IPS-NIHi7 (cell line): ENCODE measurements at regions not wholly inside any gene's neighbourhood (a gene's known extent, or its start where the extent isn't known, plus 50 kb on each side); places are given as distances from the start of the nearest gene placed in this dataset.
"Not testable (repeated sequence)": the region's sequence is repeated elsewhere in the genome, so short reads cannot be mapped to it uniquely, and the experiment has no call there.

ENCODE experiments used
- DNase-seq: peaks from one replicate; pipeline ENCODE4 v3.0.0; 2012; ENCODE audit warnings: mixed read lengths; ENCODE audit errors: extremely low spot score

DNA sequence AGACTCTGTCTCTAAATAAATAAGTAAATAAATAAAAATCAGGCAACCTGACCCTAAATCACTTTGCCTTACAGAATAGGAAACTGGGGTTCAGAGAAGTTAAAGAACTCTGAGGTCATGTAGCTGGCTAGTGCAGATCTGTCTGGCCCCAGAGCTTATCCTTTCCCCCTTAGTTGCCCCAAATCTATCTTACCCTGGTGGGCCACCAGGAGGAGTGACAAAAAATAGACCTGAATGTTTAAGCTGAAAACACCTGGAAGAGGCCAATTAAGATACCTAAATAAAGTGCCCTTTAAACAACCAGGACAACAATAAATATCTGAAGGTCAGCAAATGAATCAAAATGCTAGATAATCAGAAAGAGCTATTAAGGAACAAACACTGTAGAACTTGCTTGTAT, 59.7 kb downstream of the TEX35 start:
- peak; percentile 27 for DNase-seq

GRCh38 chr1:178573330-178573729, 60.4 kb downstream of the TEX35 start:
- DNase-seq = no peak

DNA sequence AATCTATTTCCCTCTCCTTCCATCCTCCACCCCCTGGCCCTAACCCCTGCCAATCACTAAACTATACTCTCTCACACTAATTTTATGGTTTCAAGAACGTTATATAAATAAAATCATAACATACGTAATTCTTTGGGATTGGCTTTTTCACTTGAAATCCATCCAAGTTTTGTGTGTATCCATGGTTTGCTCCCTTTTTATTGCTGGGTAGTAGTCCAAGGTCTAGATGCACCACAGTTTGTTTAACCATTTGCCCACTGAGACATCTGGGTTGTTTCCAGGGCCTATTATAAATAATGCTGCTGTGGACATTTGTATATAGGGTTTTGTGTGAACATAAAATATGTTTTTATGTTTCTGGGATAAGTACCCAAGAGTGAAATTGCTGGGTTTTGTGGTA, 61.4 kb downstream of the TEX35 start:
- DNase-seq = no peak

GRCh38 chr1:178575611-178576361, 62.9 kb downstream of the TEX35 start:
- peak; percentile 31 for DNase-seq

DNA sequence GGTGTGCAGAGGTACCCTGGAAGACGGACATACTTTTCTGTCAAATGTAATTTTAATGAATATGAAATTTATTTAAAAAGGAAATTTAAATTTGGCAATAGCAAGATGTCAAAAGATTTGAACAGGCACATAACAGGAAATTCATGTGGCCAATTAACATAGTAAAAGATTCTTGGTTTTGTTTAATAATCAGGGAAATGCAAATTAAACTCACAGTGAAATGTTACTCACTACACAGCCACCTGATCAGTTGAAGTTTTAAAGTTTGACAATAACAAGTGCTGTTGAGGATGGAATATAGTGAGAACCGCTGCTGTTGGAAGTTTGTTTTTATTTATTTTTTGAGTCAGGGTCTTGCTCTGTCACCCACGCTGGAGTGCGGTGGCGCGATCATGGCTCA, 63.9 kb downstream of the TEX35 start:
- no peak for DNase-seq

- DNase-seq = no peak
These were observed 65.0 kb downstream of the TEX35 start for GRCh38 chr1:178577882-178578281.

DNA sequence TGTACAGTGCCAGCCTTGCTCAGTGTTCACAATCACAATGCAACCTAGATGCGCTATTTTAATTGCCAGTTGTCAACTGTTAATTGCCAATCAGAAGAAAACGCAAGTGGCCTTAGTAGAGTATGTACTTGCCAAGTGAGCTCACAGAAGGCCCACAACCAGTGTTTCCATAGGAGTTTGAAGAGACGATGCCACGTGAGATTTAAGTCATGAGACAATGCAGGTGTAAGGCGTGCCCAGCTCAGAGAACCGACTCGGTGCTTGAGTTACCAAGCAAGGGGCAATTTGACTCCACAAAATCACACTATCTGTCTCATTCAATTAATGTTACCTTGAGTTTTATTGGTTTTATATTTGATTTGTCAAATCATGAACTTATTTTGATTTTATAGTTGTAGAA, 65.6 kb downstream of the TEX35 start:
- DNase-seq = no peak

DNA sequence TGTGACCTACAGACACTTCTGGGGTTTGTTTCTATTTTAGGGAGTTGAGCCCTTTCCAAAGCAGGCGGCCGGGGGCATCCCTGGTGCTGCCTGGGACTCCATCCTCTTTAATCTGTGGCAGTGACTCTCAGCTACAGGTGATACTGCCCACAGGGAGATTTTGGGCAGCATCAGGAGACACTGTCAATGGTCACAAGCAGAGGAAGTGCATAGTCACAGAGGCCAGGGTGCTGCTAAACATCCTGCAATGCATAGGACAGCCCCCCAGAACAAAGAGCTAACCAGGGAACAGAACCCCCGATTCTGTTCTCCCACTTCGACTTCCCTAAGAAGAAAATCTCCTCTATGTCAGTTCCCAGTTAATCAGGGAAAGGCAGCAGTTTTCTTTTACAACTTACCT, 66.2 kb downstream of the TEX35 start:
- no peak for DNase-seq

- DNase-seq = no peak
These were observed 66.7 kb downstream of the TEX35 start for GRCh38 chr1:178579562-178579961.

GRCh38 chr1:178580096-178580495, 67.2 kb downstream of the TEX35 start:
- no peak for DNase-seq

DNA sequence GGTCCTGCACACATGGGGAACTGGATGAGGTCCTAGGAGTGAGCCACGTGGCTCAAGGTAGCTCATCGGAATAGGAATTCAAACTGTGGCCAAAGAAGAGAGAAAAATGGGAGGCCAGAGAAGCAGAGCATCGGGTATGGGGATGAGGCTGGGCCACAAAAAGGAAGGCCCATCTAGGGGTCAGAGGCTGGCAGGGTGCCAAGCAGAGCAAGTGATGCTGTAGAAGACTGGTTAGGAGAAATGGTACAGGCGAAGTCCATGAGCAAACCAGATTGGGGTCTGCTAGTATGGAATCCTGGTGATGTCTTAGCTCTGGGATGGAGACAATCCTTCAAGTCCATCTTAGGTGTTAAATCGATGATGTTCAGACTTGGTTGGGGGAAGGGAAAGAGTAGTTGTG, 68.0 kb downstream of the TEX35 start:
- DNase-seq = no peak

- DNase-seq = peak; percentile 61
These were observed 68.7 kb downstream of the TEX35 start for GRCh38 chr1:178581351-178582303.

DNA sequence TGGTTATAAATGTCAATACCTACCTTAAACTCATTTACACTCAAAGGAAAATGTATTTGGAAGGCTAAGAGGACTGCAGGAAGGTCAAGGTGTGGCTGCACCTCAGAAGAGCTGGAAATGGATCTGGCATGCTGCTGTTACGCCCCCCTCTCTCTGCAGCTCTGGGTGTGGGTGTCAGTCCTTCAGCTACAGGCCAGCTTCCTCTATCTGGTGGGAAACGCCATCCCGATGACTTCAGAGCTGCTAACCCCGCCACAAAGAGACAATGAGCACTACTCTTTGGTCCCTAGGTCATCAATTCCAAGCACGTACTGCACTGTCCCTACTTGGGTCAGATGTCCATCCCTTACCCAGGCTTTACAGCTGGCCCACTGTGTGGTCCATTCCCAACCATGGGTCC, 74.2 kb downstream of the TEX35 start:
- no peak for DNase-seq

DNA sequence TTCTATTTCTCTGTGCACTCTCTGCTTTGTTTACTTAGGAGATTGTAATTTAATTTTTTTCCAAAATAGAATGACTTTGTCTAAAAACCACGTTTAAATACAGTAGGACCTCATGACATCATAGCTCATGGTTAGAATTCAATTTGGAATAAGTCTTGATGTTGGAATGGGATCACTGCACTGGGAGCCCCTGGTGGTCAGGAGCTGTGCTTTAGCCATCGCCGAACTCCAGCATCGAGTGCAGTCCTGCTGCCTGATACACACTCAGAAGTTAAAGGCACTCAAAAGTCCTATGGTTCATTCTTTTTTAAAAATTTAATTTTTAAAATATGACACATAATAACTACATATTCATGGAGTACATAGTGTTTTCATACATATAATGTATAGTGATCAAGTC, 75.1 kb downstream of the TEX35 start:
- DNase-seq = no peak

- DNase-seq = not testable (repeated sequence)
These were observed 76.1 kb downstream of the TEX35 start for GRCh38 chr1:178589042-178589441.

DNA sequence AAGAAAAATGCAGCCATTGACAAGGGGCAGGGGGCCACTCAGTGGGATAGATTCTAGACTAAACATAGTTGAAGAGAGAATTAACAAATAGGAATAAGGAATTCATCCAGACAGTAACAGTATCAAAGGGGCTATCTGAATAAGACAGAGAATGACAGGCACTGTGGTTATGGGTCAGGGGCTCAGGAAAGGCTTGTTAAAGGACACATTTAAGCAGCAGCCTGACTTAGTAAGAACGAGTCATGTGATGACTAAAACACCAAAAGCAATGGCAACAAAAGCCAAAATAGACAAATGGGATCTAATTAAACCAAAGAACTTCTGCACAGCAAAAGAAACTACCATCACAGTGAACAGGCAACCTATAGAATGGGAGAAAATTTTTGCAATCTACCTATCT, 78.9 kb downstream of the TEX35 start:
- not testable (repeated sequence) for DNase-seq

DNA sequence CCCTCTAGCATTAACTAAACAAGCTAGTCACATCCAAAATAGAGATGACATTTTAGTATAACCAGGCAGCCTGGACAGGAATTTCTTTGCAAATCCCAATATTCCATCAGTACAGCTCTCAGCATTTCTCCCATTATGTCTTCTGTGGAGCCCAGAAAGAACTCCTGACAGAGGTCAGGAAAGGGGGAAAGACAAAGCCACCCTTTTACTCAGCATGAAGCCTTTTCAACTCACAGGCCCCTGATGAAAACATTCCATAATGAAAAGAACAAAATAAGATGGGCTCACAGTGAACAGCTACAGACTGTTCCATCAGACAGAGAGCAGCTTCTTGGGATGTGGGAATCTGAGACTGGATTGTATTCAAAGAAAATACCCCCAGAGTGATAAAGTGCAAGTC, 80.6 kb downstream of the TEX35 start:
- DNase-seq = no peak

- no peak for DNase-seq
These were observed 81.2 kb downstream of the TEX35 start for GRCh38 chr1:178594133-178594532.

DNA sequence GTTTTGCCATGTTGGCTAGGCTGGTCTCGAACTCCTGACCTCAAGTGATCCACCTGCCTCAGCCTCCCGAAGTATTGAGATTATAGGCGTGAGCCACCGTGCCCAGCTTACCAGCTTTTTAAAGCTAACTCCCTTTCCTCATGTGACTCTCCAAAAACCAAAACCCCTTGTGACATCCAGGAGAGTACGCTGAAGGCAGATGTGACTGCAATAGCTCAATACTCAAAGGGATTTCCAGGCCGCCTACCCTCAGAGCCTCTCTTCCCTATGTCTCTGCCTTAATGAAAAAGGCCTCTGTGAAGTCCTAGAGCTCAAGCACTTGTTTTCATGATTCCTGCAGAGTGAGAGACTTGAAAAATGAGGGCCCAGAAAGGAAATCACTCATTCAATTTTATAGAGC, 82.6 kb downstream of the TEX35 start:
- no peak for DNase-seq

DNA sequence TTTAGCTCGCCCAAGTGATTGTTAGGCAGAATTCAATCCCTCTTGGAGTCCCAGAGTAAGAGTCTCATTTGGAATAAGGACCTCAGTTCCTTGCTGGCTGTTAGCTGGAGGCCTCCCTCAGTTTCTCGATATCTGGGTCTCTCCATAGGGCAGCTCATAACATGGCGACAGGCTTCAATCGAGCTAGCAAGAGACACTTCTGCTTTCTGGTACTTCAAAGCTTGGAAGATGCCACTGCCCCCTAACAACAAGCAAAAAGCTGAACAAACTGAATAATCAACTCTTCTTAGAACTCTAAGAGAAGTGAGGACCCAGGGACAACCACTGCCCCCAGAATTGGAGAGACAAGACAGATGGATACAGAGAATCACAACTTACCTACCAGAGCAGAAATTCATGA, 86.2 kb downstream of the TEX35 start:
- no peak for DNase-seq

DNA sequence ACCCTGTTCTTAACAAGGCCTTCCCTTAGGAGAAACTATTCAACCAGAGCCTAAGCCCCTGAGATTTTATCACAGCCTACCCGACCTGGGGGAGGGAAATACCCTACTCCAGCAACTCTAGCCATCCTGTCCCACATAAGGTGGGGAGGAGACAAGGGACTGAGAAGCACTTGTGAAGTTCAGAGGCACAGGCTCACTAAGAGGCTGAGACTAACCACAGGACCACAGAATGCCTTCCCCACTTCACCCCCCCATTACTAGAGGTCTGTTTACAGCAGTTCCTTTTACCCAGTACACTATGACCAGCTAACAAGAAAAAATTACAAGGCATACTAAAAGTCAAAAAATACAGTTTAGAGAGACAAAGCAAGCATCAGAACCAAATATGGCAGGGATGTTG, 86.8 kb downstream of the TEX35 start:
- DNase-seq = no peak

GRCh38 chr1:178603926-178604325, 91.0 kb downstream of the TEX35 start:
- DNase-seq = no peak

GRCh38 chr1:178606839-178607238, 93.9 kb downstream of the TEX35 start:
- DNase-seq = no peak
